H9 (cell line): ENCODE measurements at regions not wholly inside any gene's neighbourhood (a gene's known extent, or its start where the extent isn't known, plus 50 kb on each side); places are given as distances from the start of the nearest gene placed in this dataset.

Experiments
- DNase-seq: peaks from one replicate; pipeline ENCODE4 v3.0.0-alpha.2; 2017
- H2AFZ ChIP-seq: one replicate; pipeline ENCODE4 v1.6.1; 2013; ENCODE audit warnings: mild to moderate bottlenecking, low read length, control low read depth, moderate library complexity
- H2AK5ac ChIP-seq: 2 replicates; pipeline ENCODE4 v1.6.1; 2013; ENCODE audit warnings: low read length, control low read depth, mixed read lengths; ENCODE audit not compliant: insufficient read length
- H2BK120ac ChIP-seq: one replicate; pipeline ENCODE4 v1.6.1; 2013; ENCODE audit warnings: low read depth, mild to moderate bottlenecking, low read length, control low read depth, inconsistent platforms; ENCODE audit not compliant: poor library complexity, severe bottlenecking
- H2BK12ac ChIP-seq: 2 replicates; pipeline ENCODE4 v1.6.1; 2013; ENCODE audit warnings: low read length, control low read depth, mixed read lengths, low read depth; ENCODE audit not compliant: insufficient read length
- H2BK15ac ChIP-seq: 2 replicates; pipeline ENCODE4 v1.6.1; 2013; ENCODE audit warnings: low read depth, low read length, control low read depth
- H2BK20ac ChIP-seq: one replicate; pipeline ENCODE4 v1.6.1; 2013; ENCODE audit warnings: low read depth, mild to moderate bottlenecking, low read length, control low read depth, inconsistent platforms; ENCODE audit not compliant: poor library complexity, severe bottlenecking
- H2BK5ac ChIP-seq: 2 replicates; pipeline ENCODE4 v1.6.1; 2013; ENCODE audit warnings: low read length, control low read depth, mixed read lengths; ENCODE audit not compliant: insufficient read length
- H3K14ac ChIP-seq: 2 replicates; pipeline ENCODE4 v1.6.1; 2013; ENCODE audit warnings: low read length, control low read depth; ENCODE audit not compliant: insufficient read depth
- H3K18ac ChIP-seq: 2 replicates; pipeline ENCODE4 v1.6.1; 2013; ENCODE audit warnings: low read depth, mild to moderate bottlenecking, mixed read lengths, low read length, control low read depth; ENCODE audit not compliant: insufficient read length
- H3K23ac ChIP-seq: 2 replicates; pipeline ENCODE4 v1.6.1; 2013; ENCODE audit warnings: low read length, control low read depth, mixed read lengths, low read depth; ENCODE audit not compliant: insufficient read length
- H3K23me2 ChIP-seq: 2 replicates; pipeline ENCODE4 v1.6.1; 2013; ENCODE audit warnings: low read depth, mild to moderate bottlenecking, mixed read lengths, low read length, control low read depth; ENCODE audit not compliant: insufficient read length, poor library complexity, severe bottlenecking
- H3K27ac ChIP-seq: 2 replicates; pipeline ENCODE4 v1.5.1; 2013; ENCODE audit warnings: low read length, control low read depth, mixed read lengths, low read depth; ENCODE audit not compliant: insufficient read length
- H3K27me3 ChIP-seq: 2 replicates; pipeline ENCODE4 v1.6.1; 2013; ENCODE audit warnings: low read length, control low read depth, inconsistent platforms; ENCODE audit not compliant: insufficient read depth
- H3K4ac ChIP-seq: 2 replicates; pipeline ENCODE4 v1.6.1; 2013; ENCODE audit warnings: low read depth, mild to moderate bottlenecking, control low read depth, inconsistent platforms, low read length, moderate library complexity
- H3K4me1 ChIP-seq: 2 replicates; pipeline ENCODE4 v1.6.1; 2013; ENCODE audit warnings: low read length, control low read depth, inconsistent platforms; ENCODE audit not compliant: insufficient read depth
- H3K4me2 ChIP-seq: 2 replicates; pipeline ENCODE4 v1.6.1; 2013; ENCODE audit warnings: low read length, control low read depth, mixed read lengths; ENCODE audit not compliant: insufficient read length, insufficient read depth
- H3K56ac ChIP-seq: 2 replicates; pipeline ENCODE4 v1.6.1; 2013; ENCODE audit warnings: low read depth, mild to moderate bottlenecking, mixed read lengths, low read length, control low read depth; ENCODE audit not compliant: insufficient read length
- H3K79me1 ChIP-seq: 2 replicates; pipeline ENCODE4 v1.6.1; 2013; ENCODE audit warnings: low read depth, mild to moderate bottlenecking, moderate library complexity, low read length, control low read depth, inconsistent platforms; ENCODE audit not compliant: insufficient read depth, poor library complexity, severe bottlenecking
- H3K79me2 ChIP-seq: 2 replicates; pipeline ENCODE4 v1.6.1; 2013; ENCODE audit warnings: low read length, control low read depth, inconsistent platforms; ENCODE audit not compliant: insufficient read depth
- H3K9ac ChIP-seq: 2 replicates; pipeline ENCODE4 v1.6.1; 2013; ENCODE audit warnings: low read length, control low read depth, mixed read lengths; ENCODE audit not compliant: insufficient read length; ENCODE audit errors: extremely low read depth
- H3K9me3 ChIP-seq: one replicate; pipeline ENCODE4 v1.6.1; 2013; ENCODE audit warnings: low read depth, low read length, inconsistent platforms; ENCODE audit not compliant: control insufficient read depth
- H3T11ph ChIP-seq: one replicate; pipeline ENCODE4 v1.6.1; 2013; ENCODE audit warnings: mild to moderate bottlenecking, low read length, control low read depth, inconsistent platforms
- H4K20me1 ChIP-seq: one replicate; pipeline ENCODE4 v1.6.1; 2013; ENCODE audit not compliant: control insufficient read depth, insufficient read length, insufficient read depth
- H4K5ac ChIP-seq: 2 replicates; pipeline ENCODE4 v1.6.1; 2013; ENCODE audit warnings: low read depth, mild to moderate bottlenecking, mixed read lengths, low read length, control low read depth; ENCODE audit not compliant: insufficient read length
- H4K8ac ChIP-seq: replicated peaks from 2 replicates; pipeline ENCODE4 v1.6.1; 2013; ENCODE audit warnings: low read length, control low read depth, mixed read lengths, low read depth; ENCODE audit not compliant: insufficient read length
- H4K91ac ChIP-seq: 2 replicates; pipeline ENCODE4 v1.6.1; 2013; ENCODE audit warnings: low read depth, mild to moderate bottlenecking, moderate library complexity, mixed read lengths, low read length, control low read depth; ENCODE audit not compliant: insufficient read length
- H3K27ac Mint-ChIP-seq, 3 experiments: 2 replicates in 2 of 3; 3 replicates in 1 of 3; pipeline ENCODE4 v1.8.0; 2020 to 2021; ENCODE audit warnings: mixed read lengths in 3 of 3, mild to moderate bottlenecking in 1 of 3, moderate library complexity in 1 of 3
- H3K27me3 Mint-ChIP-seq: 2 replicates; pipeline ENCODE4 v1.8.0; 2021; ENCODE audit warnings: low read depth, mild to moderate bottlenecking, moderate library complexity, mixed read lengths
- H3K36me3 Mint-ChIP-seq, 3 experiments: 2 replicates in 2 of 3; 3 replicates in 1 of 3; pipeline ENCODE4 v1.8.0; 2020 to 2021; ENCODE audit warnings: low read depth in 3 of 3, mixed read lengths in 3 of 3; ENCODE audit not compliant: insufficient read depth in 1 of 3
- H3K4me1 Mint-ChIP-seq, 2 experiments: 2 replicates each; pipeline ENCODE4 v1.8.0; 2020; ENCODE audit warnings: mixed read lengths in 2 of 2
- H3K4me3 Mint-ChIP-seq, 2 experiments: 2 replicates in 1 of 2; 3 replicates in 1 of 2; pipeline ENCODE4 v1.8.0; 2020 to 2021; ENCODE audit warnings: mild to moderate bottlenecking in 2 of 2, mixed read lengths in 2 of 2, moderate library complexity in 1 of 2
- H3K9me3 Mint-ChIP-seq, 2 experiments: 2 replicates in 1 of 2; 3 replicates in 1 of 2; pipeline ENCODE4 v1.8.0; 2020; ENCODE audit warnings: mild to moderate bottlenecking in 2 of 2, mixed read lengths in 2 of 2, moderate library complexity in 1 of 2
- WGBS: extraction: QIAGEN DNeasy Blood & Tissue Kit; methylation state at CpG from one replicate; pipeline ENCODE4 v1.1.7; 2013; ENCODE audit warnings: missing lambda C conversion rate, low lambda C conversion rate, mixed read lengths; ENCODE audit not compliant: insufficient read length; ENCODE audit errors: extremely low coverage; 5-methylcytosine and 5-hydroxymethylcytosine counted together
- TF ChIP-seq, protein P1 (sequence below): fragments of 200-600 bp; sonication (generic); conservative IDR thresholded peaks from 3 replicates; pipeline ENCODE4 v1.8.0; 2021; ENCODE audit warnings: antibody characterized with exemption, mild to moderate bottlenecking

DNA sequence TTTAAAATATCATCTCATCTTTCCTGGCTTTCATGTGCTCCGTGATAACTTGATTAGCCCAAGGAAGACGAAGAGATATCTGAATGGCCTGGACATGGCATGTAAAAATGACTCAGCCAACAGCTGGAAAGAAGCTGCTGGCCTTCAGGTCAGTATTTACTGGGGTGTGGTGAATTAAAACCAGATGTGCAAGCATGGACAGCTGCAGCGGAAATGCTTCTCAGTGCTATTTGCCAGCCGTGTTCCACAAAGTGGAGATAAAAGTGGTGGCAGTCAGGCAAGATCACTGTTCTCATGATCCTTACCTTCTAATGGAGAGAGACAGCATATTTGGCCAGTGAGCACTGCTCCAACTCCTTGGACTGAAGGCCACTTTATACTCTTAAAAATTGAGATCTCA is 203.1 kb upstream of the VSTM2A start:
- no peak overlapping the region for H2BK120ac ChIP-seq
- no peak overlapping the region for H3K4me2 ChIP-seq
- no peak overlapping the region for H2BK5ac ChIP-seq
- H3T11ph ChIP-seq: no peak overlapping the region
- Mint-ChIP-seq H3K27ac (no peak overlapping the region), H3K4me1 (no peaks in the 10 kb centered on the region), H3K4me3 (no peak overlapping the region), H3K9me3 (no peaks in the 10 kb centered on the region), H3K27me3 (no peaks in the 10 kb centered on the region), H3K36me3 (no peaks in the 10 kb centered on the region)
- no CpG with 5 or more reads among the region's 4 CpGs for WGBS
- no peaks in the 10 kb centered on the region for H3K27me3 ChIP-seq
- H3K56ac ChIP-seq: no peak overlapping the region
- H3K23ac ChIP-seq: no peak overlapping the region
- no peak overlapping the region for H2BK15ac ChIP-seq
- no peak overlapping the region for H3K27ac ChIP-seq
- H3K4ac ChIP-seq: no peak overlapping the region
- H4K8ac ChIP-seq: no peak overlapping the region
- no peak overlapping the region for H3K14ac ChIP-seq
- H3K18ac ChIP-seq: no peak overlapping the region
- H2BK20ac ChIP-seq: no peak overlapping the region
- DNase-seq: no peak
- H3K23me2 ChIP-seq: no peaks in the 10 kb centered on the region
- no peak overlapping the region for H2BK12ac ChIP-seq
- no peak overlapping the region for H3K9ac ChIP-seq
- H4K5ac ChIP-seq: no peak overlapping the region
- no peak overlapping the region for H4K91ac ChIP-seq
- no peaks in the 10 kb centered on the region for H4K20me1 ChIP-seq
- H2AK5ac ChIP-seq: no peak overlapping the region
- H3K79me2 ChIP-seq: no peaks in the 10 kb centered on the region
- TF ChIP-seq, protein P1, sequence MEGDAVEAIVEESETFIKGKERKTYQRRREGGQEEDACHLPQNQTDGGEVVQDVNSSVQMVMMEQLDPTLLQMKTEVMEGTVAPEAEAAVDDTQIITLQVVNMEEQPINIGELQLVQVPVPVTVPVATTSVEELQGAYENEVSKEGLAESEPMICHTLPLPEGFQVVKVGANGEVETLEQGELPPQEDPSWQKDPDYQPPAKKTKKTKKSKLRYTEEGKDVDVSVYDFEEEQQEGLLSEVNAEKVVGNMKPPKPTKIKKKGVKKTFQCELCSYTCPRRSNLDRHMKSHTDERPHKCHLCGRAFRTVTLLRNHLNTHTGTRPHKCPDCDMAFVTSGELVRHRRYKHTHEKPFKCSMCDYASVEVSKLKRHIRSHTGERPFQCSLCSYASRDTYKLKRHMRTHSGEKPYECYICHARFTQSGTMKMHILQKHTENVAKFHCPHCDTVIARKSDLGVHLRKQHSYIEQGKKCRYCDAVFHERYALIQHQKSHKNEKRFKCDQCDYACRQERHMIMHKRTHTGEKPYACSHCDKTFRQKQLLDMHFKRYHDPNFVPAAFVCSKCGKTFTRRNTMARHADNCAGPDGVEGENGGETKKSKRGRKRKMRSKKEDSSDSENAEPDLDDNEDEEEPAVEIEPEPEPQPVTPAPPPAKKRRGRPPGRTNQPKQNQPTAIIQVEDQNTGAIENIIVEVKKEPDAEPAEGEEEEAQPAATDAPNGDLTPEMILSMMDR: no peak
- H3K9me3 ChIP-seq: no peaks in the 10 kb centered on the region
- H2AFZ ChIP-seq: no peak overlapping the region
- no peaks in the 10 kb centered on the region for H3K4me1 ChIP-seq
- no peaks in the 10 kb centered on the region for H3K79me1 ChIP-seq
